HCT116 (cell line): ENCODE measurements at regions not wholly inside any gene's neighbourhood (a gene's known extent, or its start where the extent isn't known, plus 50 kb on each side); places are given as distances from the start of the nearest gene placed in this dataset.

ENCODE experiments used
- ATAC-seq: fragments of 200-7000 bp; cut with Tn5 transposase; 2 replicates; pipeline ENCODE4 v1.9.1; 2020; ENCODE audit warnings: mild to moderate bottlenecking, moderate library complexity
- BruUV-seq: library from RNA; stranded (reverse); fragments of 400-500 nt; replicated peaks from 2 replicates; lab custom pipeline; 2021; lab: Mats Ljungman, UMichigan
- CTCF ChIA-PET: fragments of 300-600 bp; sonication (Branson Sonifier 250); formaldehyde crosslinking; loops from one replicate; lab custom pipeline; 2021; ENCODE audit warnings: antibody characterized with exemption; lab: Charles Lee
- POLR2A ChIA-PET: fragments of 300-600, 350-600 bp; sonication (Branson Sonifier 250); formaldehyde crosslinking; loops from one replicate; lab custom pipeline; 2021; ENCODE audit warnings: antibody characterized with exemption; lab: Charles Lee
- RAD21 ChIA-PET, 2 experiments: fragments of 300-600 bp; sonication (Branson Sonifier 250); formaldehyde crosslinking; loops; one replicate each; lab custom pipeline; 2023; ENCODE audit warnings: low total read pairs in 2 of 2; ENCODE audit not compliant: uncharacterized antibody in 2 of 2, unreplicated experiment in 2 of 2, low non-redundant PET in 1 of 2; lab: Charles Lee
- DNase-seq: peaks from one replicate; pipeline ENCODE4 v3.0.0-alpha.2; 2010; ENCODE audit warnings: low read depth, low spot score
- H2AFZ ChIP-seq: fragments of 200-600 bp; shearing (Covaris generic), sonication (generic); 2 replicates; pipeline ENCODE4 v1.6.1; 2017; ENCODE audit warnings: low read depth, mixed run types, mixed read lengths, antibody characterized with exemption, low read length; ENCODE audit not compliant: poor library complexity, severe bottlenecking
- H3K27ac ChIP-seq: 2 replicates; pipeline ENCODE4 v1.5.1; 2012; ENCODE audit warnings: low read depth, low read length
- H3K27me3 ChIP-seq: fragments of 200-600 bp; sonication (generic); 2 replicates; pipeline ENCODE4 v1.6.1; 2016; ENCODE audit warnings: mixed run types, low read length, mixed read lengths; ENCODE audit not compliant: insufficient read depth
- H3K36me3 ChIP-seq, 2 experiments: fragments of 200-500 bp in 1 of 2; fragments of 200-600 bp in 1 of 2; sonication (Bioruptor generic) in 1 of 2; sonication (generic) in 1 of 2; 2 replicates each; pipeline versions ENCODE4 v1.5.1 to v1.6.1; 2014 to 2016; ENCODE audit warnings: low read length in 2 of 2, inconsistent platforms in 1 of 2, mixed read lengths in 1 of 2, mixed run types in 1 of 2; ENCODE audit not compliant: insufficient read depth in 2 of 2, control insufficient read depth in 1 of 2
- H3K4me1 ChIP-seq, 2 experiments: fragments of 200-600 bp in 1 of 2; sonication (generic) in 1 of 2; 2 replicates each; pipeline versions ENCODE4 v1.5.1 to v1.6.1; 2012 to 2017; ENCODE audit warnings: low read length in 2 of 2, inconsistent platforms in 1 of 2, mild to moderate bottlenecking in 1 of 2, mixed read lengths in 1 of 2, mixed run types in 1 of 2, moderate library complexity in 1 of 2; ENCODE audit not compliant: insufficient read depth in 2 of 2, control insufficient read depth in 1 of 2
- H3K4me2 ChIP-seq: fragments of 200-600 bp; sonication (generic); 2 replicates; pipeline ENCODE4 v1.6.1; 2017; ENCODE audit warnings: mixed run types, low read length, mixed read lengths
- H3K4me3 ChIP-seq, 2 experiments: fragments of 200-600 bp in 1 of 2; sonication (generic) in 1 of 2; replicated peaks in 1 of 2; 2 replicates each; pipeline ENCODE4 v1.5.1; 2011 to 2016; ENCODE audit warnings: low read length in 2 of 2, control low read depth in 1 of 2, low read depth in 1 of 2, mild to moderate bottlenecking in 1 of 2, mixed read lengths in 1 of 2, mixed run types in 1 of 2
- H3K79me2 ChIP-seq: fragments of 200-600 bp; sonication (generic); 2 replicates; pipeline ENCODE4 v1.6.1; 2017; ENCODE audit warnings: mild to moderate bottlenecking, mixed run types, low read length, moderate library complexity, mixed read lengths; ENCODE audit not compliant: insufficient read depth
- H3K9ac ChIP-seq: fragments of 200-600 bp; sonication (generic); 2 replicates; pipeline ENCODE4 v1.6.1; 2016; ENCODE audit warnings: low read length, mixed read lengths
- H3K9me2 ChIP-seq: fragments of 200-600 bp; sonication (generic), shearing (Covaris generic); 2 replicates; pipeline ENCODE4 v1.6.1; 2017; ENCODE audit warnings: mixed run types, mild to moderate bottlenecking, moderate library complexity; ENCODE audit not compliant: insufficient read depth
- H3K9me3 ChIP-seq, 2 experiments: fragments of 200-500 bp in 1 of 2; fragments of 200-600 bp in 1 of 2; sonication (Bioruptor generic) in 1 of 2; sonication (generic) in 1 of 2; 2 replicates each; pipeline ENCODE4 v1.6.1; 2014 to 2017; ENCODE audit warnings: low read length in 2 of 2, mixed read lengths in 2 of 2, inconsistent platforms in 1 of 2, low read depth in 1 of 2, mild to moderate bottlenecking in 1 of 2, mixed run types in 1 of 2, moderate library complexity in 1 of 2; ENCODE audit not compliant: control insufficient read depth in 1 of 2, insufficient read depth in 1 of 2
- H4K20me1 ChIP-seq: fragments of 200-600 bp; sonication (generic), shearing (Covaris generic); 2 replicates; pipeline ENCODE4 v1.6.1; 2017; ENCODE audit warnings: mixed run types, mild to moderate bottlenecking, moderate library complexity; ENCODE audit not compliant: insufficient read depth
- SRF ChIP-seq: IDR thresholded peaks from 2 replicates; pipeline ENCODE4 v1.6.1; 2012; ENCODE audit warnings: low read depth
- TCF7L2 ChIP-seq: IDR thresholded peaks from 2 replicates; pipeline ENCODE4 v1.7.0; 2011; ENCODE audit warnings: borderline replicate concordance, inconsistent platforms; ENCODE audit not compliant: insufficient read depth, insufficient read length; ENCODE audit errors: extremely low read depth
- intact Hi-C: fragments of 100-400 bp; cut with micrococcal nuclease; formaldehyde crosslinking; loops from 2 replicates; pipeline ENCODE4 v1.10.0; 2022
- TF ChIP-seq, protein P1 (sequence below), 3 experiments: fragments of 200-600 bp in 1 of 3; sonication (generic) in 1 of 3; IDR thresholded peaks in 2 of 3; conservative IDR thresholded peaks in 1 of 3; 2 replicates each; pipeline ENCODE4 v1.5.1; 2012 to 2017; ENCODE audit warnings: low read depth in 2 of 3, low read length in 2 of 3, antibody characterized with exemption in 1 of 3, borderline replicate concordance in 1 of 3, control low read depth in 1 of 3, mild to moderate bottlenecking in 1 of 3, mixed read lengths in 1 of 3, mixed run types in 1 of 3, moderate library complexity in 1 of 3; ENCODE audit not compliant: insufficient read depth in 1 of 3

DNA sequence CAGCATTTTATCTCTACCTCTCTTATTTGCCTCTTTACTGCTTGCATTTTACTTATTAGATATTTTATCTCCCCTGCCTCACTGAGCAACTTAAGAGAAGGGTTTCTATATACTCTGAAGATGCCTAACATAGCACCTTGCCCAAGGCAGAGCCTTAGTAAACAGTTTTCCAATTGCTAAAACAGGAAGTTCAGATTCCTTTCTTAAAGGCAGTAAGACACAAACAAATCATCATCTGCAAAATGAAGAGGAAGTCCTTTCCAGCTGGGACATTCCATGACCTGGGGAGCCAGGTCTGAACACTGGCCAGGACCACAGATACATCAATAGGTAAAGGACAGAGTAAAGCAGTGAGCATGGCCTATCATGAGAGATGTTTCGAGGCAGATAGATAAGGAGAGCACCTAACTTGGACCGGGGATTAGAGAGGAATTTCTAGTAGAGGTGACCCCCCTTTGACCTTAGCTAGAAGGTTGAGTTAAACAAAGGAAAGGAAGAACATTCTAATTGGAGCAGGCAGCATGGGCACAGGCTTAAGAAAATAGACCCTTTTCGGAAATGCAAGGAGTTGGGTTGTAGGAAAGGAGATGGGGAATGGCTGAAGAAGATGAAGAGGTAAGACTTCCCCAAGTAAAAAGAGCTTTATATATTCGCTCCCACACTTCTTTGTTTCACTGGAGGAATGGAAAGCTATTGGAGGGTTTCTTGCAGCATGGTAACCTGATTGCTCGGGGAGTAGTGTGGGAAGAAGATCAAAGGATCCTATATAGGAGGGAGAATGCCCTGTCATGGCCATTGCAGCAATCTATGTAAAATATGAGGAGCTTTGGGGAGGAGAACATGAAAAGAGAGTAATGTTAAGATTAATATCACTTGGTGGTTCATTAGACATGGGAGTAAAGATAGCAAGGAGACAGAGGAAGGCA lies 94.8 kb downstream of the PHLDA1 start:
- no peaks in the 10 kb centered on the region for H3K36me3 ChIP-seq
- peak overlapping the region; percentile 95 for H3K27ac ChIP-seq
- ChIA-PET RAD21 (no interaction called here), CTCF (no interaction called here), POLR2A (interaction anchor here (1.0 to 1.2 kb wide), 2 partner anchors 42 to 91 kb away, joined by 3 to 4 read pairs; no protein-coding TSS in a partner anchor)
- intact Hi-C loops, result no loop called here
- H3K9ac ChIP-seq, result peak overlapping the region; percentile 30
- H3K4me2 ChIP-seq, result no peak overlapping the region
- no peaks in the 10 kb centered on the region for H3K9me2 ChIP-seq
- TF ChIP-seq TCF7L2, result peak; percentile 37
- no peak for TF ChIP-seq SRF
- TF ChIP-seq, protein P1, sequence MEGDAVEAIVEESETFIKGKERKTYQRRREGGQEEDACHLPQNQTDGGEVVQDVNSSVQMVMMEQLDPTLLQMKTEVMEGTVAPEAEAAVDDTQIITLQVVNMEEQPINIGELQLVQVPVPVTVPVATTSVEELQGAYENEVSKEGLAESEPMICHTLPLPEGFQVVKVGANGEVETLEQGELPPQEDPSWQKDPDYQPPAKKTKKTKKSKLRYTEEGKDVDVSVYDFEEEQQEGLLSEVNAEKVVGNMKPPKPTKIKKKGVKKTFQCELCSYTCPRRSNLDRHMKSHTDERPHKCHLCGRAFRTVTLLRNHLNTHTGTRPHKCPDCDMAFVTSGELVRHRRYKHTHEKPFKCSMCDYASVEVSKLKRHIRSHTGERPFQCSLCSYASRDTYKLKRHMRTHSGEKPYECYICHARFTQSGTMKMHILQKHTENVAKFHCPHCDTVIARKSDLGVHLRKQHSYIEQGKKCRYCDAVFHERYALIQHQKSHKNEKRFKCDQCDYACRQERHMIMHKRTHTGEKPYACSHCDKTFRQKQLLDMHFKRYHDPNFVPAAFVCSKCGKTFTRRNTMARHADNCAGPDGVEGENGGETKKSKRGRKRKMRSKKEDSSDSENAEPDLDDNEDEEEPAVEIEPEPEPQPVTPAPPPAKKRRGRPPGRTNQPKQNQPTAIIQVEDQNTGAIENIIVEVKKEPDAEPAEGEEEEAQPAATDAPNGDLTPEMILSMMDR (IDR thresholded peaks at IDR 0.05 in 2 of 3, conservative IDR thresholded peaks at IDR 0.05 in 1 of 3; ENCODE audit: borderline replicate concordance in 1 of 3, insufficient read depth in 1 of 3, low read depth in 2 of 3, low read length in 2 of 3), result no peak
- TF ChIP-seq, all 23 proteins: peak for 1
- ATAC-seq (no peak), DNase-seq (no peak)
- Histone ChIP-seq H4K20me1 (no peaks in the 10 kb centered on the region), H3K4me3 (no peak overlapping the region), H3K4me1 (peaks cover 58 to 79% of the 10 kb centered on the region in 2 experiments), H2AFZ (no peak overlapping the region), H3K9me3 (no peaks in the 10 kb centered on the region), H3K79me2 (no peaks in the 10 kb centered on the region), H3K27me3 (no peaks in the 10 kb centered on the region)
- BruUV-seq, result no TSS peak
